HCT116 (cell line): ENCODE measurements at regions not wholly inside any gene's neighbourhood (a gene's known extent, or its start where the extent isn't known, plus 50 kb on each side); places are given as distances from the start of the nearest gene placed in this dataset.

Experiments used
- ATAC-seq: fragments of 200-7000 bp; cut with Tn5 transposase; 2 replicates; pipeline ENCODE4 v1.9.1; 2020; ENCODE audit warnings: mild to moderate bottlenecking, moderate library complexity
- BruUV-seq: library from RNA; stranded (reverse); fragments of 400-500 nt; replicated peaks from 2 replicates; lab custom pipeline; 2021; lab: Mats Ljungman, UMichigan
- CTCF ChIA-PET: fragments of 300-600 bp; sonication (Branson Sonifier 250); formaldehyde crosslinking; loops from one replicate; lab custom pipeline; 2021; ENCODE audit warnings: antibody characterized with exemption; lab: Charles Lee
- POLR2A ChIA-PET: fragments of 300-600, 350-600 bp; sonication (Branson Sonifier 250); formaldehyde crosslinking; loops from one replicate; lab custom pipeline; 2021; ENCODE audit warnings: antibody characterized with exemption; lab: Charles Lee
- RAD21 ChIA-PET, 2 experiments: fragments of 300-600 bp; sonication (Branson Sonifier 250); formaldehyde crosslinking; loops; one replicate each; lab custom pipeline; 2023; ENCODE audit warnings: low total read pairs in 2 of 2; ENCODE audit not compliant: uncharacterized antibody in 2 of 2, unreplicated experiment in 2 of 2, low non-redundant PET in 1 of 2; lab: Charles Lee
- DNase-seq: peaks from one replicate; pipeline ENCODE4 v3.0.0-alpha.2; 2010; ENCODE audit warnings: low read depth, low spot score
- H2AFZ ChIP-seq: fragments of 200-600 bp; shearing (Covaris generic), sonication (generic); 2 replicates; pipeline ENCODE4 v1.6.1; 2017; ENCODE audit warnings: low read depth, mixed run types, mixed read lengths, antibody characterized with exemption, low read length; ENCODE audit not compliant: poor library complexity, severe bottlenecking
- H3K27ac ChIP-seq: 2 replicates; pipeline ENCODE4 v1.5.1; 2012; ENCODE audit warnings: low read depth, low read length
- H3K27me3 ChIP-seq: fragments of 200-600 bp; sonication (generic); 2 replicates; pipeline ENCODE4 v1.6.1; 2016; ENCODE audit warnings: mixed run types, low read length, mixed read lengths; ENCODE audit not compliant: insufficient read depth
- H3K36me3 ChIP-seq, 2 experiments: fragments of 200-500 bp in 1 of 2; fragments of 200-600 bp in 1 of 2; sonication (Bioruptor generic) in 1 of 2; sonication (generic) in 1 of 2; 2 replicates each; pipeline versions ENCODE4 v1.5.1 to v1.6.1; 2014 to 2016; ENCODE audit warnings: low read length in 2 of 2, inconsistent platforms in 1 of 2, mixed read lengths in 1 of 2, mixed run types in 1 of 2; ENCODE audit not compliant: insufficient read depth in 2 of 2, control insufficient read depth in 1 of 2
- H3K4me1 ChIP-seq, 2 experiments: fragments of 200-600 bp in 1 of 2; sonication (generic) in 1 of 2; 2 replicates each; pipeline versions ENCODE4 v1.5.1 to v1.6.1; 2012 to 2017; ENCODE audit warnings: low read length in 2 of 2, inconsistent platforms in 1 of 2, mild to moderate bottlenecking in 1 of 2, mixed read lengths in 1 of 2, mixed run types in 1 of 2, moderate library complexity in 1 of 2; ENCODE audit not compliant: insufficient read depth in 2 of 2, control insufficient read depth in 1 of 2
- H3K4me2 ChIP-seq: fragments of 200-600 bp; sonication (generic); 2 replicates; pipeline ENCODE4 v1.6.1; 2017; ENCODE audit warnings: mixed run types, low read length, mixed read lengths
- H3K4me3 ChIP-seq, 2 experiments: fragments of 200-600 bp in 1 of 2; sonication (generic) in 1 of 2; replicated peaks in 1 of 2; 2 replicates each; pipeline ENCODE4 v1.5.1; 2011 to 2016; ENCODE audit warnings: low read length in 2 of 2, control low read depth in 1 of 2, low read depth in 1 of 2, mild to moderate bottlenecking in 1 of 2, mixed read lengths in 1 of 2, mixed run types in 1 of 2
- H3K79me2 ChIP-seq: fragments of 200-600 bp; sonication (generic); 2 replicates; pipeline ENCODE4 v1.6.1; 2017; ENCODE audit warnings: mild to moderate bottlenecking, mixed run types, low read length, moderate library complexity, mixed read lengths; ENCODE audit not compliant: insufficient read depth
- H3K9ac ChIP-seq: fragments of 200-600 bp; sonication (generic); 2 replicates; pipeline ENCODE4 v1.6.1; 2016; ENCODE audit warnings: low read length, mixed read lengths
- H3K9me2 ChIP-seq: fragments of 200-600 bp; sonication (generic), shearing (Covaris generic); 2 replicates; pipeline ENCODE4 v1.6.1; 2017; ENCODE audit warnings: mixed run types, mild to moderate bottlenecking, moderate library complexity; ENCODE audit not compliant: insufficient read depth
- H3K9me3 ChIP-seq, 2 experiments: fragments of 200-500 bp in 1 of 2; fragments of 200-600 bp in 1 of 2; sonication (Bioruptor generic) in 1 of 2; sonication (generic) in 1 of 2; 2 replicates each; pipeline ENCODE4 v1.6.1; 2014 to 2017; ENCODE audit warnings: low read length in 2 of 2, mixed read lengths in 2 of 2, inconsistent platforms in 1 of 2, low read depth in 1 of 2, mild to moderate bottlenecking in 1 of 2, mixed run types in 1 of 2, moderate library complexity in 1 of 2; ENCODE audit not compliant: control insufficient read depth in 1 of 2, insufficient read depth in 1 of 2
- H4K20me1 ChIP-seq: fragments of 200-600 bp; sonication (generic), shearing (Covaris generic); 2 replicates; pipeline ENCODE4 v1.6.1; 2017; ENCODE audit warnings: mixed run types, mild to moderate bottlenecking, moderate library complexity; ENCODE audit not compliant: insufficient read depth
- ATF3 ChIP-seq: IDR thresholded peaks from 2 replicates; pipeline ENCODE4 v1.6.1; 2012
- FOSL1 ChIP-seq: IDR thresholded peaks from 2 replicates; pipeline ENCODE4 v1.6.1; 2012; ENCODE audit warnings: low read depth
- JUND ChIP-seq: IDR thresholded peaks from 2 replicates; pipeline ENCODE4 v1.6.1; 2012
- MAX ChIP-seq: IDR thresholded peaks from 2 replicates; pipeline ENCODE4 v1.6.1; 2012
- RAD21 ChIP-seq: IDR thresholded peaks from 2 replicates; pipeline ENCODE4 v1.6.1; 2012; ENCODE audit warnings: low read depth, mild to moderate bottlenecking
- SIN3A ChIP-seq: IDR thresholded peaks from 2 replicates; pipeline ENCODE4 v1.6.1; 2012; ENCODE audit warnings: low read depth
- SP1 ChIP-seq: IDR thresholded peaks from 2 replicates; pipeline ENCODE4 v1.6.1; 2012; ENCODE audit warnings: low read depth
- SRF ChIP-seq: IDR thresholded peaks from 2 replicates; pipeline ENCODE4 v1.6.1; 2012; ENCODE audit warnings: low read depth
- TCF7L2 ChIP-seq: IDR thresholded peaks from 2 replicates; pipeline ENCODE4 v1.7.0; 2011; ENCODE audit warnings: borderline replicate concordance, inconsistent platforms; ENCODE audit not compliant: insufficient read depth, insufficient read length; ENCODE audit errors: extremely low read depth
- ZBTB33 ChIP-seq: IDR thresholded peaks from 2 replicates; pipeline ENCODE4 v1.6.1; 2011; ENCODE audit warnings: mild to moderate bottlenecking, low read length, moderate library complexity; ENCODE audit not compliant: insufficient replicate concordance; ENCODE audit errors: extremely low read depth
- intact Hi-C: fragments of 100-400 bp; cut with micrococcal nuclease; formaldehyde crosslinking; loops from 2 replicates; pipeline ENCODE4 v1.10.0; 2022

GRCh38 chr4:148914301-148914700, 472.1 kb upstream of the NR3C2 start:
- POLR2A ChIA-PET = no interaction called here
- no peak overlapping the region for H3K4me2 ChIP-seq
- no peaks in the 10 kb centered on the region for H3K36me3 ChIP-seq
- H3K27me3 ChIP-seq = no peaks in the 10 kb centered on the region
- no peak overlapping the region for H3K27ac ChIP-seq
- BruUV-seq = no TSS peak
- H2AFZ ChIP-seq = no peak overlapping the region
- no peak overlapping the region for H3K4me3 ChIP-seq
- no peak for ATAC-seq
- no peak for TF ChIP-seq SIN3A
- TF ChIP-seq MAX = no peak
- no peak for TF ChIP-seq RAD21
- no peak for TF ChIP-seq SRF
- no peak for TF ChIP-seq SP1
- no peak for TF ChIP-seq FOSL1
- no peak for TF ChIP-seq TCF7L2
- no peak for TF ChIP-seq ZBTB33
- intact Hi-C loops = no loop called here
- DNase-seq = no peak
- no peaks in the 10 kb centered on the region for H3K4me1 ChIP-seq
- H3K79me2 ChIP-seq = no peaks in the 10 kb centered on the region
- no peaks in the 10 kb centered on the region for H3K9me3 ChIP-seq
- CTCF ChIA-PET = no interaction called here
- RAD21 ChIA-PET = no interaction called here
- no peak overlapping the region for H3K9ac ChIP-seq
- no peaks in the 10 kb centered on the region for H3K9me2 ChIP-seq
- no peaks in the 10 kb centered on the region for H4K20me1 ChIP-seq

- CTCF ChIA-PET = no interaction called here
- no TSS peak for BruUV-seq
- Histone ChIP-seq H3K36me3 (no peaks in the 10 kb centered on the region), H3K9me3 (no peaks in the 10 kb centered on the region), H3K4me1 (no peaks in the 10 kb centered on the region), H3K79me2 (no peaks in the 10 kb centered on the region), H3K4me3 (no peak overlapping the region), H4K20me1 (no peaks in the 10 kb centered on the region), H2AFZ (no peak overlapping the region), H3K27me3 (no peaks in the 10 kb centered on the region), H3K4me2 (no peak overlapping the region), H3K27ac (no peak overlapping the region), H3K9ac (no peak overlapping the region), H3K9me2 (no peaks in the 10 kb centered on the region)
- intact Hi-C loops = no loop called here
- POLR2A ChIA-PET = no interaction called here
- no peak for TF ChIP-seq SP1
- TF ChIP-seq ATF3 = no peak
- no peak for TF ChIP-seq JUND
- no peak for TF ChIP-seq MAX
- ATAC-seq (no peak), DNase-seq (no peak)
- RAD21 ChIA-PET = no interaction called here
These were observed 461.2 kb upstream of the NR3C2 start for GRCh38 chr4:148903388-148903787.
